ENCODE measurements at regions not wholly inside any gene's neighbourhood (a gene's known extent, or its start where the extent isn't known, plus 50 kb on each side); places are given as distances from the start of the nearest gene placed in this dataset.

- DNase-seq (ENCODE audit: low read depth, low spot score): no peak
Measured at GRCh38 chr2:213202011-213202410, 50.6 kb upstream of the IKZF2 start.

GRCh38 chr2:213205944-213206343, 54.5 kb upstream of the IKZF2 start:
- no peak for DNase-seq (ENCODE audit: low read depth, low spot score)

GRCh38 chr2:213213186-213213585, 61.8 kb upstream of the IKZF2 start:
- no peak for DNase-seq (ENCODE audit: low read depth, low spot score)

- no peak for DNase-seq (ENCODE audit: low read depth, low spot score)
Measured at GRCh38 chr2:213214209-213214608, 62.8 kb upstream of the IKZF2 start.

GRCh38 chr2:213216461-213216860, 65.0 kb upstream of the IKZF2 start:
- peak; percentile 67 for DNase-seq (ENCODE audit: low read depth, low spot score)

- DNase-seq (ENCODE audit: low read depth, low spot score): no peak
Measured at GRCh38 chr2:213219816-213220215, 64.4 kb upstream of the SPAG16 start.

- DNase-seq (ENCODE audit: low read depth, low spot score): no peak
Measured at GRCh38 chr2:213220967-213221603, 63.2 kb upstream of the SPAG16 start.

- no peak for DNase-seq (ENCODE audit: low read depth, low spot score)
Measured at GRCh38 chr2:213221957-213222356, 62.3 kb upstream of the SPAG16 start.

- DNase-seq (ENCODE audit: low read depth, low spot score): no peak
Measured at GRCh38 chr2:213224366-213224765, 59.9 kb upstream of the SPAG16 start.

- no peak for DNase-seq (ENCODE audit: low read depth, low spot score)
Measured at GRCh38 chr2:213225866-213226265, 58.4 kb upstream of the SPAG16 start.

- no peak for DNase-seq (ENCODE audit: low read depth, low spot score)
Measured at GRCh38 chr2:213227458-213227857, 56.8 kb upstream of the SPAG16 start.

GRCh38 chr2:213228638-213229037, 55.6 kb upstream of the SPAG16 start:
- no peak for DNase-seq (ENCODE audit: low read depth, low spot score)

GRCh38 chr2:213229814-213230213, 54.5 kb upstream of the SPAG16 start:
- DNase-seq (ENCODE audit: low read depth, low spot score): no peak

GRCh38 chr2:213231966-213232365, 52.3 kb upstream of the SPAG16 start:
- DNase-seq (ENCODE audit: low read depth, low spot score): no peak

GRCh38 chr2:213232649-213233437, 51.4 kb upstream of the SPAG16 start:
- peak; percentile 29 for DNase-seq (ENCODE audit: low read depth, low spot score)

- DNase-seq (ENCODE audit: low read depth, low spot score): no peak
Measured at GRCh38 chr2:213233438-213234330, 50.6 kb upstream of the SPAG16 start.
